ENCODE measurements at regions not wholly inside any gene's neighbourhood (a gene's known extent, or its start where the extent isn't known, plus 50 kb on each side); places are given as distances from the start of the nearest gene placed in this dataset.

DNA sequence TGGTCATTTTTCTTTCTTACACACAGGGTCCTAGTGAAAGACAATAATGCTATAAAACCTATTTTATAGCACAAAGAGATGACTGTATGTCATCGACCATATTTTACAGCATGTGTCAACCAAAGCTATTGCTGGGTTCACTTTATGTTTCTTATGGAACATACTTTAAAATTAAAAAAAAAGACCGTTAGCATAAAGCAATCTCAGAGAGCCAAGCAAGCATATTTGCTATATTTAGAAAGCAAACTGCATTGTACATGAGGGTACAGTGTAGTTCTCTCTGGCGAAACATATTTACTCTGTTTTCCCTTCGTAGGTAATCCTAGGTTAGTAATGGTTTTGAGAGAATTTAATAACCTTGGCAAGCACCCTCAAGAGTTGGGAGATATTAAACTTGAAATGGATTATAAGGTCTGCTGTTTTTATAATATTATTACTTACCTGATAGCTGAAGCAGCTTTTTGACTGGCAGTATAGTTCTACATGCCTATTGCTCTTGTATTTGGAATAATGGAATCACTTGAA is 244.2 kb upstream of the POM121L12 start:
- H3K9me3 Mint-ChIP-seq: peaks cover 8 to 9% of the 10 kb centered on the region in 2 donors

DNA sequence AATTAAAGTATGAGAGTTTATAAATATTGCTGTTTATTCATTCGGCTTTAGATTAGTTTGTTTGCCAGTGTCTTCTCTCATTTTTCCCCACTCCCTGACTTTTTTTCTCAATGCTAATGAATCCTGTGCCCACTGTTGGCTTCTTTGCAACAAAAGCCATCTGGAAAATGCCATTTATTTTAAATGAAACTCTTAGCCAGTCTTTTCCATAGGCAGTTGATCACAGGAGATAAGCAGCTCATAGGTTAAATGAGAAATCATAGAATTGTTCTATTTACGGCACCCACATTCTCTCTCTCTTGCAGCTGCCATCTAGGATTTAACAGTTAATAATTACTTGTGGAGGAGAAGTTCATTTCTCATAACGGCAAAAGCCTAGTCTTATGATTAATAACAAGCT is 249.3 kb upstream of the POM121L12 start:
- Mint-ChIP-seq H3K4me1 (ENCODE audit: low read depth in 2 of 2) (no peaks in the 10 kb centered on the region), H3K9me3 (peaks cover 11 to 13% of the 10 kb centered on the region in 2 donors), H3K27me3 (no peaks in the 10 kb centered on the region), H3K36me3 (ENCODE audit: insufficient read depth) (no peaks in the 10 kb centered on the region), H3K4me3 (no peak overlapping the region), H3K27ac (no peak overlapping the region)
- ATAC-seq (replicated peaks) (no peak), DNase-seq (no peak)

More for the DNA sequence above, 244.2 kb upstream of the POM121L12 start:
- DNase-seq: no peak
- no peak for ATAC-seq (replicated peaks)
- H3K4me3 Mint-ChIP-seq: no peak overlapping the region
- H3K27ac Mint-ChIP-seq: no peak overlapping the region
- no peaks in the 10 kb centered on the region for H3K4me1 Mint-ChIP-seq (ENCODE audit: low read depth in 2 of 2)
- H3K36me3 Mint-ChIP-seq (ENCODE audit: insufficient read depth): no peaks in the 10 kb centered on the region
- no peaks in the 10 kb centered on the region for H3K27me3 Mint-ChIP-seq

GRCh38 chr7:52782348-52782747 is 253.1 kb upstream of the POM121L12 start:
- H3K4me3 Mint-ChIP-seq: no peak overlapping the region
- DNase-seq (no peak), ATAC-seq (replicated peaks) (no peak)

GRCh38 chr7:52781250-52781649 is 254.2 kb upstream of the POM121L12 start:
- peaks cover 9 to 20% of the 10 kb centered on the region in 2 donors for H3K9me3 Mint-ChIP-seq
- H3K4me1 Mint-ChIP-seq (ENCODE audit: low read depth in 2 of 2): no peaks in the 10 kb centered on the region
- no peak overlapping the region for H3K27ac Mint-ChIP-seq
- ATAC-seq (replicated peaks) (no peak), DNase-seq (no peak)
- no peaks in the 10 kb centered on the region for H3K36me3 Mint-ChIP-seq (ENCODE audit: insufficient read depth)
- no peaks in the 10 kb centered on the region for H3K27me3 Mint-ChIP-seq
- no peak overlapping the region for H3K4me3 Mint-ChIP-seq

More at GRCh38 chr7:52782348-52782747, 253.1 kb upstream of the POM121L12 start:
- Mint-ChIP-seq H3K4me1 (ENCODE audit: low read depth in 2 of 2) (no peaks in the 10 kb centered on the region), H3K9me3 (peaks cover 9 to 11% of the 10 kb centered on the region in 2 donors), H3K27me3 (no peaks in the 10 kb centered on the region), H3K27ac (no peak overlapping the region), H3K36me3 (ENCODE audit: insufficient read depth) (no peaks in the 10 kb centered on the region)

- H3K27me3 Mint-ChIP-seq: no peaks in the 10 kb centered on the region
- H3K4me3 Mint-ChIP-seq: no peak overlapping the region
- ATAC-seq (replicated peaks) (no peak), DNase-seq (no peak)
- H3K9me3 Mint-ChIP-seq: peaks cover 3 to 13% of the 10 kb centered on the region in 2 donors
- no peaks in the 10 kb centered on the region for H3K36me3 Mint-ChIP-seq (ENCODE audit: insufficient read depth)
- H3K4me1 Mint-ChIP-seq (ENCODE audit: low read depth in 2 of 2): no peaks in the 10 kb centered on the region
- H3K27ac Mint-ChIP-seq: no peak overlapping the region
Measured at GRCh38 chr7:52779004-52779403, 256.4 kb upstream of the POM121L12 start.

- Mint-ChIP-seq H3K27me3 (no peaks in the 10 kb centered on the region), H3K36me3 (ENCODE audit: insufficient read depth) (no peaks in the 10 kb centered on the region), H3K4me1 (ENCODE audit: low read depth in 2 of 2) (no peaks in the 10 kb centered on the region), H3K27ac (no peak overlapping the region), H3K4me3 (no peak overlapping the region), H3K9me3 (peaks cover 4 to 15% of the 10 kb centered on the region in 2 donors)
- no peak for DNase-seq
- ATAC-seq (replicated peaks): no peak
Measured at GRCh38 chr7:52777051-52777822, 258.2 kb upstream of the POM121L12 start.

GRCh38 chr7:52775876-52776275 is 259.6 kb upstream of the POM121L12 start:
- Mint-ChIP-seq H3K36me3 (ENCODE audit: insufficient read depth) (no peaks in the 10 kb centered on the region), H3K4me3 (no peak overlapping the region), H3K9me3 (peaks cover 9 to 27% of the 10 kb centered on the region in 2 donors), H3K27me3 (no peaks in the 10 kb centered on the region), H3K4me1 (ENCODE audit: low read depth in 2 of 2) (no peaks in the 10 kb centered on the region), H3K27ac (no peak overlapping the region)
- ATAC-seq (replicated peaks) (no peak), DNase-seq (no peak)

DNA sequence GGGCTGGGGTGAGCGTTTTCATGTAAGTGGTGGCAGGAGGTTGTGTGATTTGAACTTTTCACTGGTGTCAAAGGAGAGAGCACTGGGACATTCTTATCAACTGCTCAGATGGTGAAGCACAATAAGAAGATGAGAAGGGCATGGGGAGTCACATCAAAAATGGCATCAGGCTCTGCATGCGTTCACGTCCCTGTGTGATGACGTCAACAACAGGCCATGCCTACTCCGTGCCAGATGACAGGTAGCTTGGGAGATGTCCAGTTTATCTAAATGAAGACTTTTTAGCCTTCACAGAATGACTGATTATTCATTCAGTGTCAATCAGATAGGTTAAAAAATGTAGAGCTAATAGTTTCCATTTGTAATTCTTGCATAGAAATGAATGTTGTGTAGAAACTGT is 264.3 kb upstream of the POM121L12 start:
- ATAC-seq (replicated peaks) (no peak), DNase-seq (no peak)
- Mint-ChIP-seq H3K36me3 (ENCODE audit: insufficient read depth) (no peaks in the 10 kb centered on the region), H3K9me3 (peaks cover 7 to 22% of the 10 kb centered on the region in 2 donors), H3K27me3 (no peaks in the 10 kb centered on the region), H3K27ac (no peak overlapping the region), H3K4me1 (ENCODE audit: low read depth in 2 of 2) (no peaks in the 10 kb centered on the region), H3K4me3 (no peak overlapping the region)

- Mint-ChIP-seq H3K4me1 (ENCODE audit: low read depth in 2 of 2) (no peaks in the 10 kb centered on the region), H3K4me3 (no peak overlapping the region), H3K36me3 (ENCODE audit: insufficient read depth) (no peaks in the 10 kb centered on the region), H3K27ac (no peak overlapping the region), H3K9me3 (peaks cover 5 to 6% of the 10 kb centered on the region in 2 donors), H3K27me3 (no peaks in the 10 kb centered on the region)
- DNase-seq: no peak
- no peak for ATAC-seq (replicated peaks)
Measured at GRCh38 chr7:52764492-52765169, 270.8 kb upstream of the POM121L12 start.

GRCh38 chr7:52758356-52758755 is 277.1 kb upstream of the POM121L12 start:
- H3K27me3 Mint-ChIP-seq: no peaks in the 10 kb centered on the region
- peaks cover 3 to 11% of the 10 kb centered on the region in 2 donors for H3K9me3 Mint-ChIP-seq
- no peak for DNase-seq
- no peaks in the 10 kb centered on the region for H3K4me1 Mint-ChIP-seq (ENCODE audit: low read depth in 2 of 2)
- no peaks in the 10 kb centered on the region for H3K36me3 Mint-ChIP-seq (ENCODE audit: insufficient read depth)
- no peak overlapping the region for H3K4me3 Mint-ChIP-seq
- no peak overlapping the region for H3K27ac Mint-ChIP-seq
- ATAC-seq (replicated peaks): no peak

GRCh38 chr7:52753855-52754254 is 281.6 kb upstream of the POM121L12 start:
- Mint-ChIP-seq H3K4me3 (no peak overlapping the region), H3K27ac (no peak overlapping the region), H3K4me1 (ENCODE audit: low read depth in 2 of 2) (no peaks in the 10 kb centered on the region), H3K9me3 (peaks cover 0 to 6% of the 10 kb centered on the region in 2 donors), H3K36me3 (ENCODE audit: insufficient read depth) (no peaks in the 10 kb centered on the region), H3K27me3 (no peaks in the 10 kb centered on the region)
- DNase-seq: no peak
- no peak for ATAC-seq (replicated peaks)

DNA sequence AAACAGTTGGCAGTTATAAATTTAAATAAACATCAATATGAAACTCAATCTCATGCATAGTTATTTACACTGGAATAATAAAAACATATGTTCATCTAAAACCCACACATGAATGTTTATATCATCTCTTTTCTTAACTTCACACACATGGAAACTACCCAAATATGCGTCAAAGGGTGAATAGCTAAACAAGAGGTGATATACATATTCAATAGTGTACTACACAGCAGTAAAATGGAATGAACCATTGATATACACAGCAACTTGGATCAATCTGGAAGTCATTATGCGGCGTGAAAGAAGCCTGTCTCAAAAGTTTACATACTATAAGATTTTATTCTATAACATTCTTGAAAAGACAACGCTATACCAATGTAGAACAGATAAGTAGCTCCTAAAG is 282.5 kb upstream of the POM121L12 start:
- H3K9me3 Mint-ChIP-seq: peaks cover 0 to 6% of the 10 kb centered on the region in 2 donors
- no peak for DNase-seq
- no peak for ATAC-seq (replicated peaks)
- no peaks in the 10 kb centered on the region for H3K36me3 Mint-ChIP-seq (ENCODE audit: insufficient read depth)
- H3K27ac Mint-ChIP-seq: no peak overlapping the region
- H3K27me3 Mint-ChIP-seq: no peaks in the 10 kb centered on the region
- no peaks in the 10 kb centered on the region for H3K4me1 Mint-ChIP-seq (ENCODE audit: low read depth in 2 of 2)
- no peak overlapping the region for H3K4me3 Mint-ChIP-seq

DNA sequence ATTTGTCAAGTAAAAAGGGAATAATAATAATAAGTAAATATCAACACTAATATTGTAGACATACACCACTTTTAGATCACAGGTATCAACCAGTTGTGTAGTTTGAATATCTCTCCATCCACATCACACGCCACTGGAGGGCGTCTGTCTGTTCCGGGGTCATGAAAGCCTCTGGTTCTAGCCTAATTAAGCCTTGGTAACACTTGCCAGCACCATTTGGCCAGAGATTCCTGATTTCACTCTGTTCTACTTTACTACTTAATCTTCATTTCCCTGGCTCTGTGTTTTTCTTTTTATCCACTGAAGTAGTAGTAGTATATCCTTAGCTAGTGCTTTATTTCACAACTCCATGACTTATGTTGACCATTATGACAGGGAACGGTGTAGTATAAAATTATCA is 285.6 kb upstream of the POM121L12 start:
- Mint-ChIP-seq H3K9me3 (peaks cover 0 to 6% of the 10 kb centered on the region in 2 donors), H3K4me3 (no peak overlapping the region), H3K36me3 (ENCODE audit: insufficient read depth) (no peaks in the 10 kb centered on the region), H3K27ac (no peak overlapping the region), H3K27me3 (no peaks in the 10 kb centered on the region), H3K4me1 (ENCODE audit: low read depth in 2 of 2) (no peaks in the 10 kb centered on the region)
- no peak for ATAC-seq (replicated peaks)
- no peak for DNase-seq

DNA sequence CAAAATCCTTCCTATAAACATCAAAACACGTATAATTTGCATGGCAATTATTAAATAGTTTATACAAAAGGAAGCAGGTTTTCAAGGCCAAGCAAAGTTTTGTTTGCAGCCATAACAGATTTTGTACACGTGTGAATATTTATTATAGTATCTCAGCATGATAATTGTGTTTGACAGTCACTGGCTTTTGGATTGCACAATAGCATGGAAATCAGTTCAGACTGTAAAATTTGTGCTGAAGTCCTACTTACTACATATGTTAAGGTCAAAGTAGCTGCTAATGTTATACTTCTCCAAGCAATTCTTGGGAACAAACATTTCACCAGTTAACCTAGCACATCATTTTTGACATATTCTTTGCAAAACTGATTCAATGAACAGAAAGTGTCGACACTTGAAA is 287.6 kb upstream of the POM121L12 start:
- Mint-ChIP-seq H3K27ac (no peak overlapping the region), H3K36me3 (ENCODE audit: insufficient read depth) (no peaks in the 10 kb centered on the region), H3K4me3 (no peak overlapping the region), H3K9me3 (peaks cover 7 to 9% of the 10 kb centered on the region in 2 donors), H3K4me1 (ENCODE audit: low read depth in 2 of 2) (no peaks in the 10 kb centered on the region), H3K27me3 (no peaks in the 10 kb centered on the region)
- no peak for DNase-seq
- ATAC-seq (replicated peaks): no peak
